K562 (cell line): ENCODE measurements at regions not wholly inside any gene's neighbourhood (a gene's known extent, or its start where the extent isn't known, plus 50 kb on each side); places are given as distances from the start of the nearest gene placed in this dataset.

Source experiments
- ATAC-seq: fragments of 200-7000 bp; cut with Tn5 transposase; 3 replicates; pipeline ENCODE4 v1.9.1; 2020; ENCODE audit warnings: moderate library complexity
- BruUV-seq: library from RNA; stranded (reverse); fragments of 400-500 nt; replicated peaks from 2 replicates; lab custom pipeline; 2021; lab: Mats Ljungman, UMichigan
- CTCF ChIA-PET: fragments of 300-600 bp; formaldehyde crosslinking; extraction: SDS; loops from one replicate; lab custom pipeline; 2021; ENCODE audit warnings: low intra/inter-chr PET ratio; lab: Yijun Ruan, JAX
- POLR2A ChIA-PET: fragments of 300-600, 350-650 bp; sonication (Branson Sonifier 250); formaldehyde crosslinking; extraction: SDS; loops from one replicate; lab custom pipeline; 2021; ENCODE audit warnings: antibody characterized with exemption, inconsistent platforms; lab: Yijun Ruan, JAX
- DNase-seq, 4 experiments: peaks; one replicate each; pipeline versions ENCODE4 v3.0.0 to v3.0.0-alpha.2; 2011 to 2018; ENCODE audit warnings: low spot score in 3 of 4, mixed read lengths in 3 of 4; ENCODE audit errors: extremely low read depth in 1 of 4
- FAIRE-seq: peaks from 2 replicates; lab custom pipeline; 2011; peaks lifted over from hg19 to GRCh38; lab: Jason Lieb, UNC
- H2AFZ ChIP-seq: 2 replicates; pipeline ENCODE4 v1.6.0; 2011; ENCODE audit warnings: low read depth, low read length, control low read depth, inconsistent platforms
- H3K27ac ChIP-seq: fragments of 200-600 bp; 3 replicates; pipeline ENCODE4 v1.8.0; 2011; ENCODE audit warnings: low read depth, mild to moderate bottlenecking, control low read depth, inconsistent platforms, low read length, moderate library complexity, mixed read lengths; ENCODE audit errors: extremely low read depth
- H3K27me3 ChIP-seq, 2 experiments: fragments of 300-600 bp in 1 of 2; 2 replicates in 1 of 2; 3 replicates in 1 of 2; pipeline versions ENCODE4 v1.6.0 to v1.8.0; 2011; ENCODE audit warnings: inconsistent platforms in 2 of 2, low read length in 2 of 2, mild to moderate bottlenecking in 1 of 2, mixed read lengths in 1 of 2, moderate library complexity in 1 of 2; ENCODE audit not compliant: control insufficient read depth in 2 of 2, insufficient read depth in 2 of 2
- H3K36me3 ChIP-seq: fragments of 300-600 bp; 3 replicates; pipeline ENCODE4 v1.8.0; 2011; ENCODE audit warnings: mild to moderate bottlenecking, low read length, inconsistent platforms; ENCODE audit not compliant: control insufficient read depth, insufficient read depth
- H3K4me1 ChIP-seq, 2 experiments: fragments of 200-600 bp in 1 of 2; replicated peaks in 1 of 2; 2 replicates in 1 of 2; 3 replicates in 1 of 2; pipeline versions ENCODE4 v1.5.1 to v1.8.0; 2011; ENCODE audit warnings: inconsistent platforms in 2 of 2, low read length in 2 of 2, mild to moderate bottlenecking in 1 of 2, mixed read lengths in 1 of 2, moderate library complexity in 1 of 2; ENCODE audit not compliant: control insufficient read depth in 2 of 2, insufficient read depth in 2 of 2
- H3K4me2 ChIP-seq: 2 replicates; pipeline ENCODE4 v1.6.1; 2011; ENCODE audit warnings: low read length, control low read depth, inconsistent platforms, mixed read lengths; ENCODE audit not compliant: insufficient read depth
- H3K4me3 ChIP-seq: fragments of 200-600 bp; sonication (generic), shearing (Covaris generic); 2 replicates; pipeline ENCODE4 v1.5.1; 2016; ENCODE audit warnings: control low read depth, inconsistent platforms
- H3K79me2 ChIP-seq: fragments of 200-600 bp; 3 replicates; pipeline ENCODE4 v1.8.0; 2011; ENCODE audit warnings: low read length, inconsistent platforms; ENCODE audit not compliant: control insufficient read depth, insufficient read depth
- H3K9ac ChIP-seq, 2 experiments: 2 replicates each; pipeline versions ENCODE4 v1.6.0 to v1.6.1; 2011; ENCODE audit warnings: low read depth in 2 of 2, low read length in 2 of 2, control low read depth in 1 of 2, inconsistent platforms in 1 of 2, mild to moderate bottlenecking in 1 of 2, mixed read lengths in 1 of 2; ENCODE audit not compliant: insufficient read depth in 1 of 2
- H3K9me1 ChIP-seq: one replicate; pipeline ENCODE4 v1.6.0; 2011; ENCODE audit warnings: inconsistent platforms, mild to moderate bottlenecking, low read length, moderate library complexity; ENCODE audit not compliant: control insufficient read depth, insufficient read depth
- H3K9me3 ChIP-seq: replicated peaks from 2 replicates; pipeline ENCODE4 v1.5.1; 2011; ENCODE audit warnings: low read depth, low read length, inconsistent platforms; ENCODE audit not compliant: control insufficient read depth, insufficient read depth
- H4K20me1 ChIP-seq: replicated peaks from 2 replicates; pipeline ENCODE4 v1.6.1; 2011; ENCODE audit warnings: low read length, inconsistent platforms, mixed read lengths; ENCODE audit not compliant: control insufficient read depth, insufficient read depth
- FOXJ3 ChIP-seq: sonication (generic); formaldehyde crosslinking; IDR thresholded peaks from 2 replicates; pipeline ENCODE4 v1.4.0; 2020; ENCODE audit warnings: mild to moderate bottlenecking, missing genetic modification reagents
- SAFB2 ChIP-seq: fragments of 200-400 bp; formaldehyde crosslinking; IDR thresholded peaks from 2 replicates; pipeline ENCODE4 v1.6.1; 2018; ENCODE audit warnings: borderline replicate concordance, low read length, low read depth, moderate library complexity; ENCODE audit not compliant: severe bottlenecking
- WGBS: fragments of 100-300 bp; shearing (Covaris generic); methylation state at CpG from one replicate; pipeline ENCODE4 v1.1.6; 2016; ENCODE audit warnings: low coverage, mixed read lengths; ENCODE audit not compliant: insufficient coverage; ENCODE audit errors: missing lambda C conversion rate; 5-methylcytosine and 5-hydroxymethylcytosine counted together
- in situ Hi-C: fragments of 300-500 bp; cut with MboI; formaldehyde crosslinking; loops from 4 replicates; pipeline ENCODE4 v1.15.0; 2018; ENCODE audit warnings: inconsistent platforms, mixed read lengths
- intact Hi-C: fragments of 100-400 bp; cut with micrococcal nuclease; formaldehyde crosslinking; loops from 2 replicates; pipeline ENCODE4 v1.14.2; 2022
- TF ChIP-seq, protein P1 (sequence below), 2 experiments: fragments of 450-650 bp; IDR thresholded peaks; 2 replicates each; pipeline ENCODE4 v1.6.1; 2016; ENCODE audit warnings: mild to moderate bottlenecking in 2 of 2, borderline replicate concordance in 1 of 2, low read depth in 1 of 2, moderate library complexity in 1 of 2
- TF ChIP-seq, protein P2 (sequence below): fragments of 250-450 bp; sonication (Bioruptor Pico); IDR thresholded peaks from 2 replicates; pipeline ENCODE4 v1.8.0; 2022; ENCODE audit warnings: moderate library complexity, mild to moderate bottlenecking, inconsistent platforms

DNA sequence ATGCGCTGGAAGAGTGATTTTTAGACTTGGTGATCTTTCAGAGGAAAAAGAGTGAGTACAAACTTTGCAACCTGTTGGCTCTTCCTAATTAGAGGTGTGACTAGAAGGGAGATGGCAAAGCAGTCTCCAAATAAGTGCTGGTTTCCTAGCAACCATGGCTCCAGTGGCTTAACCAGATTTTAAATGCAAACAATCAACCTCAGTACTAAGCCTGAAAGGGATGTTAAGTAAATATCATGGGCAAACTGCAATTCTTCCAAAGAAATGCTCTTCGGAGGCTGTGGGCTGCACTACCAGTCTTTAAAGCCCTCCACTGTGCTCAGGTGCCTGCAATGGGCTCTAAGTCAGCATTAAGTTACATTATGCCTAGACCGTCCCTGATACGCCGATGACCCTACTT is 678.1 kb upstream of the CCDC54 start (continued):
- TF ChIP-seq, protein P1, sequence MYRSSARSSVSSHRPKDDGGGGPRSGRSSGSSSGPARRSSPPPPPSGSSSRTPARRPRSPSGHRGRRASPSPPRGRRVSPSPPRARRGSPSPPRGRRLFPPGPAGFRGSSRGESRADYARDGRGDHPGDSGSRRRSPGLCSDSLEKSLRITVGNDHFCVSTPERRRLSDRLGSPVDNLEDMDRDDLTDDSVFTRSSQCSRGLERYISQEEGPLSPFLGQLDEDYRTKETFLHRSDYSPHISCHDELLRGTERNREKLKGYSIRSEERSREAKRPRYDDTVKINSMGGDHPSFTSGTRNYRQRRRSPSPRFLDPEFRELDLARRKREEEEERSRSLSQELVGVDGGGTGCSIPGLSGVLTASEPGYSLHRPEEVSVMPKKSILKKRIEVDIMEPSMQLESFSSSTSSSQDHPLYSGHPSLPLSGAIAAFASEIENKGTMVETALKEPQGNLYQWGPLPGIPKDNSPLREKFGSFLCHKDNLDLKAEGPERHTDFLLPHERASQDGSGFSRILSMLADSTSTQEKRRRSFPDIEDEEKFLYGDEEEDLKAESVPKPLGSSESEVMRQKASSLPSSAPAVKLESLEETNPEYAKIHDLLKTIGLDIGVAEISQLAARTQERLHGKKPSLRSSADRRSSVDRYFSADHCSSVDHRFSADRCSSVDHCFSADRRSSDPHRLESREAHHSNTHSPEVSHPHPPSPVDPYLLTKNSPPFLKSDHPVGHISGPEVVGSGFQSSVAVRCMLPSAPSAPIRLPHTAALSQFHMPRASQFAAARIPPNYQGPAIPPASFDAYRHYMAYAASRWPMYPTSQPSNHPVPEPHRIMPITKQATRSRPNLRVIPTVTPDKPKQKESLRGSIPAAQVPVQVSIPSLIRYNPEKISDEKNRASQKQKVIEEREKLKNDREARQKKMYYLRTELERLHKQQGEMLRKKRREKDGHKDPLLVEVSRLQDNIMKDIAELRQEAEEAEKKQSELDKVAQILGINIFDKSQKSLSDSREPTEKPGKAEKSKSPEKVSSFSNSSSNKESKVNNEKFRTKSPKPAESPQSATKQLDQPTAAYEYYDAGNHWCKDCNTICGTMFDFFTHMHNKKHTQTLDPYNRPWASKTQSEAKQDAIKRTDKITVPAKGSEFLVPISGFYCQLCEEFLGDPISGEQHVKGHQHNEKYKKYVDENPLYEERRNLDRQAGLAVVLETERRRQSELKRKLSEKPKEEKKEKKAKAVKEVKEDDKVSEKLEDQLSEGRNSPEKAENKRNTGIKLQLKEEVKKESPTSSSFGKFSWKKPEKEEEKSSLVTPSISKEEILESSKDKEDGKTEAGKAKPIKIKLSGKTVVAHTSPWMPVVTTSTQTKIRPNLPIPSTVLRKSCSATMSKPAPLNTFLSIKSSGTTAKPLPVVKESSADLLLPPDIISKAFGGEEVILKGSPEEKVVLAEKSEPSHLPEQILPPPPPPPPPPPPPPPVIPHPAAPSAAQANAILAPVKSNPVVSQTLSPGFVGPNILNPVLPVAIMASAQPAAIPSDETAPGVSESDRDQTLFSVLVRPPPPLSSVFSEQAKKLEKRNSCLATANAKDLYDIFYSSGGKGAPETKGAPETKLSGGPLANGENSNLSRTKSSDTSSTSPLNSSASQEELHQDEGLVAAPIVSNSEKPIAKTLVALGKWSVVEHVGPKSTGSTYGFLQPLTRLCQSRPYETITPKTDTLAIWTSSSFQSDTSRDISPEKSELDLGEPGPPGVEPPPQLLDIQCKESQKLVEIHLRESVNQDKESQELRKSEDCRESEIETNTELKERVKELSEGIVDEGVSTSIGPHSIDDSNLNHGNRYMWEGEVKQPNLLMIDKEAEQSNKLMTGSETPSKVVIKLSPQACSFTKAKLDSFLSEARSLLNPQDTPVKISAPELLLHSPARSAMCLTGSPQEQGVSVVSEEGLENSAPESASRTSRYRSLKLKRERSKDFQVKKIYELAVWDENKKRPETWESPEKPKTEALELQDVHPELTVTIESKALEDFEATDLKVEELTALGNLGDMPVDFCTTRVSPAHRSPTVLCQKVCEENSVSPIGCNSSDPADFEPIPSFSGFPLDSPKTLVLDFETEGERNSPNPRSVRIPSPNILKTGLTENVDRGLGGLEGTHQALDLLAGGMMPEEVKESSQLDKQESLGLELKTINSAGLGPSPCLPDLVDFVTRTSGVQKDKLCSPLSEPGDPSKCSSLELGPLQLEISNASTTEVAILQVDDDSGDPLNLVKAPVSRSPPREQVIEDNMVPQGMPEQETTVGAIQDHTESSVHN (IDR thresholded peaks at IDR 0.05; ENCODE audit: borderline replicate concordance in 1 of 2, low read depth in 1 of 2): no peak

DNA sequence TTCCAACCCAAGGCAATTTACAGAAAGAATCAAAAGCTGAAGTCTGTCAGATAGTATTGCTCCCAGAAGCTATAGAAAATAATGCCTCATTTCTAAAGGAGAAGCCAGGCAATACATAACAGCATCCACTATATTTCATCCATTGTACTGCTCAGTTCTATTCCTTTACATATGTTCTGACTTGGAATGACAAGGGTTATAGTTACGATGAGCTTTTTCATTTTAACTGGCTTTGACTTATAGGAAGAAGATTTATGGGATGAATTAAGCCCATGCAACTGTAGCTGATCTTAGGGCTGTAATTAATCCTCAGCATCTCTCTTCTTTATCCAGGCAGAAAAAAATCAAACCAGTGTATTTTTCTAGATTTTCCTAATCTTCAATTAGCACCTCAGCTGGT is 676.3 kb upstream of the CCDC54 start:
- ATAC-seq (no peak), FAIRE-seq (no peak), DNase-seq (no peak)
- WGBS: 0% methylated on average over 1 of the region's 1 CpG
- Histone ChIP-seq H3K4me3 (no peak overlapping the region), H3K27me3 (no peaks in the 10 kb centered on the region), H3K9ac (no peak overlapping the region), H3K9me1 (no peaks in the 10 kb centered on the region), H3K36me3 (no peaks in the 10 kb centered on the region), H3K9me3 (no peaks in the 10 kb centered on the region), H3K4me1 (no peaks in the 10 kb centered on the region), H3K4me2 (no peak overlapping the region), H3K27ac (no peak overlapping the region), H3K79me2 (no peaks in the 10 kb centered on the region), H4K20me1 (no peaks in the 10 kb centered on the region), H2AFZ (no peak overlapping the region)
- intact Hi-C loops (no loop called here), in situ Hi-C loops (no loop called here)
- CTCF ChIA-PET: no interaction called here
- TF ChIP-seq FOXJ3 (CRISPR knock-in tag) (no peak), SAFB2 (no peak)
- TF ChIP-seq, protein P2, sequence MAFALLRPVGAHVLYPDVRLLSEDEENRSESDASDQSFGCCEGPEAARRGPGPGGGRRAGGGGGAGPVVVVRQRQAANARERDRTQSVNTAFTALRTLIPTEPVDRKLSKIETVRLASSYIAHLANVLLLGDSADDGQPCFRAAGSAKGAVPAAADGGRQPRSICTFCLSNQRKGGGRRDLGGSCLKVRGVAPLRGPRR: no peak
- POLR2A ChIA-PET: no interaction called here
- BruUV-seq: no TSS peak
